ENCODE measurements at regions not wholly inside any gene's neighbourhood (a gene's known extent, or its start where the extent isn't known, plus 50 kb on each side); places are given as distances from the start of the nearest gene placed in this dataset.

- peaks cover 7% of the 10 kb centered on the region for H3K9me3 Mint-ChIP-seq
- POLR2A ChIA-PET, result no interaction called here
- CTCF ChIA-PET, result interaction anchor here (1.7 kb wide), 1 partner anchor 278 kb away, joined by 5 read pairs; no protein-coding TSS in a partner anchor
- peaks cover 5% of the 10 kb centered on the region; the same call in 1 of the 2 replicates for H3K4me1 Mint-ChIP-seq
- ATAC-seq (no peak), DNase-seq (ENCODE audit: low spot score) (no peak)
- no peak for TF ChIP-seq SP1 (CRISPR knock-in tag; conservative IDR thresholded peaks at IDR 0.05)
- no peak for TF ChIP-seq NR1H2 (CRISPR knock-in tag; IDR thresholded peaks at IDR 0.05)
- TF ChIP-seq USF2 (CRISPR knock-in tag; IDR thresholded peaks at IDR 0.05), result no peak
- TF ChIP-seq IRF1 (CRISPR knock-in tag; IDR thresholded peaks at IDR 0.05), result no peak
- no peak for TF ChIP-seq ZNF532 (CRISPR knock-in tag; IDR thresholded peaks at IDR 0.05; ENCODE audit: borderline replicate concordance)
- TF ChIP-seq RELA (CRISPR knock-in tag; IDR thresholded peaks at IDR 0.05; ENCODE audit: borderline replicate concordance), result no peak
- TF ChIP-seq ZNF138 (CRISPR knock-in tag; conservative IDR thresholded peaks at IDR 0.05), result no peak
- TF ChIP-seq JUN (CRISPR knock-in tag; IDR thresholded peaks at IDR 0.05), result no peak
- no peak for TF ChIP-seq E2F5 (CRISPR knock-in tag; IDR thresholded peaks at IDR 0.05)
- no peak for TF ChIP-seq NR2C2 (CRISPR knock-in tag; IDR thresholded peaks at IDR 0.05)
- no peaks in the 10 kb centered on the region for H3K27me3 Mint-ChIP-seq (ENCODE audit: low read depth)
- H3K4me3 Mint-ChIP-seq, result no peak overlapping the region
- H3K36me3 Mint-ChIP-seq, result no peaks in the 10 kb centered on the region
- H3K27ac Mint-ChIP-seq, result no peak overlapping the region
Observed at GRCh38 chr4:184541907-184542306, 67.6 kb upstream of the IRF2 start.

GRCh38 chr4:184540307-184540706, 66.0 kb upstream of the IRF2 start:
- Mint-ChIP-seq H3K4me3 (no peak overlapping the region), H3K27ac (no peak overlapping the region)

More at GRCh38 chr4:184540307-184540706, 66.0 kb upstream of the IRF2 start:
- Mint-ChIP-seq H3K36me3 (no peaks in the 10 kb centered on the region), H3K27me3 (ENCODE audit: low read depth) (no peaks in the 10 kb centered on the region), H3K4me1 (peaks cover 14% of the 10 kb centered on the region), H3K9me3 (peaks cover 5% of the 10 kb centered on the region)
- CTCF ChIA-PET, result interaction anchor here (0.6 kb wide), 1 partner anchor 191 kb away, joined by 6 read pairs; no protein-coding TSS in a partner anchor
- POLR2A ChIA-PET, result interaction anchor here (2.0 kb wide), 1 partner anchor 109 kb away, joined by 5 read pairs; the partner anchor contains the start of genes CASP3 and PRIMPOL
- no peak for TF ChIP-seq AFF4 (CRISPR knock-in tag; IDR thresholded peaks at IDR 0.05; ENCODE audit: borderline replicate concordance)
- TF ChIP-seq HMGA2 (CRISPR knock-in tag; IDR thresholded peaks at IDR 0.05), result peak; percentile 92
- no peak for ATAC-seq
- DNase-seq (ENCODE audit: low spot score), result no peak
